HT-29 (cell line): ENCODE measurements at regions not wholly inside any gene's neighbourhood (a gene's known extent, or its start where the extent isn't known, plus 50 kb on each side); places are given as distances from the start of the nearest gene placed in this dataset.
"Not testable (repeated sequence)": the region's sequence is repeated elsewhere in the genome, so short reads cannot be mapped to it uniquely, and the experiment has no call there.

ENCODE experiments used
- DNase-seq: peaks from one replicate; pipeline ENCODE4 v3.0.0-alpha.2; 2015; ENCODE audit warnings: low spot score

- DNase-seq, result no peak
Observed at GRCh38 chr2:146720170-146720569, 1124.7 kb upstream of the ACVR2A start.

GRCh38 chr2:146716591-146716990 lies 1128.2 kb upstream of the ACVR2A start:
- no peak for DNase-seq

GRCh38 chr2:146709004-146709403 lies 1135.8 kb upstream of the ACVR2A start:
- no peak for DNase-seq

DNA sequence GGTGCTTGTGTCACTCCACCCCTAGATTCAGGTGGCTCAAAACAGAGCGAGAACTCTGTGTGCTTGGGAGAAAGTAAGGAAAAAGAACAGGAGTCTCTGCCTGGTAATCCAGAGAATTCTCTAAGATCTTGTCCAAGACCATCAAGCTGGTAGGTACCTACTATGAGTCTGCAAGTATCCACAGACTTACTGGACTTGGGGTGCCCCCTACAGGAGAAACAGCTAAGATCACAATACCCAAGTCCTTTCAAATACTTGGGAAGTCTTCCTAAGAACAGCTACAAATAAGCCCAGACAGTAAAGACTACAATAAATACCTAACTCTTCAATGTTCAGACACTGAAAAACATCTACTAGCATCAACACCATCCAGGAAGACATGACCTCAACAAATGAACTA lies 1143.6 kb upstream of the ACVR2A start:
- DNase-seq, result peak; percentile 19

DNA sequence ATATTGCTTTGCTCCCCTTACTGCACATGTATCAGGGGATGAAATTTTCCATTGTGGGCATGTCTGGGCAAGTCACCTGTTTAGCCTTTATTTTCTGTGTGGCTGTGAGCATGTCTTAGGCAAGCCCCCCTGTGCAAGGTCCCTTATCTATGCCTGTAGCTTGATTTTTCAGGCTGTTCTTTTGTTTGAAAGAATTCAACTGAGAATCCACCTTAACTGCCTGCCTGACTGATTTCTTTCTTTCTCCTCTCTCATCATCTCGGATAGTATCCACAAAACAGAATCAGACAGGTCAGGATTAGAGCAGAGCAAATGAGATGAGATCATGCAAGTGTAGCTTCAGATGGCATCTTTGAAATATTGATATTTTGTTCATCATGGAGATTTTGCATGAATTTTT lies 1147.5 kb upstream of the ACVR2A start:
- no peak for DNase-seq

DNA sequence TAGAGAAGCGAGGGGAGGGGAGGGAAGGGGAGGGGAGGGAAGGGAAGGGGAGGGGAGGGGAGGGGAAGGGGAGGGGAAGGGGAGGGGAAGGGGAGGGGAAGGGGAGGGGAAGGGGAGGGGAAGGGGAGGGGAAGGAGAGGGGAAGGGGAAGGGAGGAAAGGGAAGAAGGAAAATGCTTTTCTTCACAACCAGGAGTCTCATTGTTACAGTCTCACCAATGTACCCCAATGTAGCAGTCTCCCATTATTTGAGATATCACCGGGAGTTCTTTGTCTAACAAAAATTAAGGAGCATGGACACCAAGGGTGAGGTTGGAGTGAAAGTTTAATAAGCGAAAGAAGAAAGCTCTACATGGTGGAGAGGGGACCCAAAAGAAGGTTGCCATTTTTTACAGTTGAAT lies 1148.0 kb upstream of the ACVR2A start:
- DNase-seq, result not testable (repeated sequence)

GRCh38 chr2:146681991-146682390 lies 1162.8 kb upstream of the ACVR2A start:
- DNase-seq, result no peak

DNA sequence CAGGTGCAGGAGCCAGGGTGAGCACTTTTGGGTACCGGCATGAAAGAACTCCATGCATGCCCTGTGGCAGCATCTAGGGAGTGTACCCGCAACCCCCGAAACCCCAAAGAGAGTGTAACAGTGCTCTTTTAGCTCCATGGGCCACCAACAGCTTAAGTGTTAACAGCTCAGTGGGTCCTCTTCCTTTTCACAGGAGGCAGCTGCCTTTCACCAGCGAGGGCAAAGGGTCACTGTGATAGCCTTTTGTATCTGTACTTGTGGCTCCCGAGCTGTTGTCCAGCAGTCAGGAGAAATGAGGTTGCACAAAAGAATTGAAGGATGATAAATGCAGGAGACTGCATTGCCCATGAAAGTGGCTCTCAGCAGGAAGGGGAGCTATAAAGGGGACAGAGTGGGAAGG lies 1166.3 kb upstream of the ACVR2A start:
- no peak for DNase-seq

GRCh38 chr2:146677280-146677679 lies 1167.5 kb upstream of the ACVR2A start:
- peak; percentile 32 for DNase-seq

DNA sequence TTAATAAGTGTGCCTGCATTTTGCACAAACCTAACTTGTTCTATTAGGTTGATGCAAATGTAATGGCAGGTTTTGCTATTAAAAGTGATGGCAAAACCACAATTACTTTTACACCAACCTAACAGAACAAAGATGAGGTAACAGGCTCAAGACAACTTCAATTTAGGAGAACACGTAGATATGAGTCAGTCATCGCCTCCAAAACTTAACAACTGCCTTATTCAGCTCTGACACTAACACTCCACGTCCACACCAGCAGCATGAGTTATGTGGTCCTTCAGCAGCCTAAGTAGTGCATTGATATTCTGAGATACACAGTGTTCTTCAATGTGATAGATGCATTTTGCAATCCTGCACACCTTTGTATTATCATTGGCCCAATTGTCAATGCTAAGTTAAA lies 1175.1 kb upstream of the ACVR2A start:
- no peak for DNase-seq

DNA sequence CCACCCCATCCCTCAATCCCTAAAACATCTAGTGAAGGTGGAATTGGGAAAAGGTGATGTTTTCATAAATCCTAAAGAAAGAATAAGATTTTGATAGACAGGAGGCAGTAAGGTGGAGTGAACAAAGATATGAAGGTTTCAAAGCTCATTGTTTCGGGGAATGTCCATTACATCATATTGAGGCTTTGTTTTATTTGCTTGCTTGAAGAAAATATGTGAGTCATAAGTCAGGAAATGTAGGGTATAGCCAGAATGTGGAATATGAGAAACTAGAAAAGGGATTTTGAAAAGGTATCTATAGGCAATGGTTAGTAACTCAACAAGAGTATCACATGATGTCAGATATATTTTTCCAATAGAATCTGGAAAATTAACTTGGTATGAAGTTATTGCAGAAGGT lies 1178.5 kb upstream of the ACVR2A start:
- DNase-seq, result peak; percentile 26

- no peak for DNase-seq
Observed at GRCh38 chr2:146665800-146666199, 1179.0 kb upstream of the ACVR2A start.

GRCh38 chr2:146661473-146662096 lies 1183.2 kb upstream of the ACVR2A start:
- DNase-seq, result peak; percentile 57

GRCh38 chr2:146659976-146660375 lies 1184.9 kb upstream of the ACVR2A start:
- no peak for DNase-seq

- no peak for DNase-seq
Observed at GRCh38 chr2:146652311-146652710, 1192.5 kb upstream of the ACVR2A start.

GRCh38 chr2:146651361-146651760 lies 1193.5 kb upstream of the ACVR2A start:
- DNase-seq, result no peak

DNA sequence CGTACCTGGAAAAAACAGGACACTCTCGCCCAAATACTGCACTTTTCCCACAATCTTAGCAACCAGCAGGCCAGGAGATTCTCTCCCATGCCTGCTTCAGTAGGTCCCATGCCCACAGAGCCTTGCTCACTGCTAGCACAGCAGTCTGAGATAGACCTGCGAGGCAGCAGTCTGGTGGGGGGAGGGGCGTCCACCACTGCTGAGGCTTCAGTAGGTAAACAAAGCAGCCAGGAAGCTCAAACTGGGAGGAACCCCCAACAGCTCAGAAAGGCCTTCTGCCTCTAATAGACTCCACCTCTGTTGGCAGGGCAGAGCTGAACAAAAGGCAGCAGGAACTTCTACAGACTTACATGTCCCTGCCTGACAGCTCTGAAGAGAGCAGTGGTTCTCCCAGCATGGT lies 1202.8 kb upstream of the ACVR2A start:
- no peak for DNase-seq

DNA sequence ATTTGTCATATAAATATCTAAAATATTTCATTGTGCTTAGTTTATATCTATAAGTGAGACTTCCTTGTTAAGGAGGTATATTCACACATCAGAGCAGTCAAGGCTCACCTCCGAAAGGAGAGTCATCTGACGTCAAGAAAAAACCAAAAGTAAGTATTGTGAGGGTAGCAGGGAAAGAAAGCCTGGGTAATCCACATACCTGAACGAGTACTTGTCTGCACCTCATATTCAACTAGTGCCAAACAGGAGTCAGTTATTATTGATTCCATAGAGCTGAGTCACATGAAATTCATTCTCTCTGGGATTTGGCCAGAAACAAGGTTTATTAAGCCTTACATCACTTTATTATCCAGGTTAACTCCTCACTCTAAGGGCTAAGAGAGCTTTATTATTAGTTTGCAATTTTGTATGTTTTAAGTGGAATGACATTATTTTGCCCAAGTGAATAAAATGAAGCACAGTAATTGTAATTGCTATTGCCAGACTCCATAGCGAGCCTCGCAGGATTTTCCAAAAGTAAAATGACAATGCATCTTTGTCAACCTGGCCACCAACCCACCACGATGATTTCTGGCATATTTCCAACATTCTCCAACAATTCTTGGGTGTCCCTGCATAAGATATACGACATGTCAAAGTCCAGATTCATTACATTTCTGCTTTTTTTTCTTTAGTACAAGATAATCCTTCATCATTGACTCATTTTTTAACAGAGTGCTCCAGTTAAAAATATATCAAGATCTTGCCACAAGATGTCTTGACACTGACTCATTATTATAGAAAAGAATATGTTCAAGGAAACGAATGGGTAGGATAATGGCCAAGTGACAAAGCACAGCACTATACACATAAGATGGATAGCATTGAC lies 1210.4 kb upstream of the ACVR2A start:
- DNase-seq, result peak; percentile 23

DNA sequence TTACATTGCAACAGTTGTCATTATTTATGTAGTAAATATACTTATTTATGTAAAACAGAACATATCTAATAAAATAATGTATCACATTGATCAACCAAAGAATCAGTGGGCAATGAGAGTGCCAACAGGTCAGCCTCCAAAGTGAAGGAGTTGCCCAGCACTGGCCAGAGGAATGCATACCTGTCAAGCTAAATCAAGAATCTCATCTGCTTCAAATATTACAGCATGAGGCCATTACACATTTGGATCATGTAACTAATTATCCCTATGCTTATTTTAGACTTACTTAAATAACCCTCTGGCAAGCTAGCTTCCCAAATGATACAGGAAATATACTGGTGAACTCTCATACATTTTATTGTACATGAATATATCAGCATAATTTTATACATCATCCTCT lies 1211.7 kb upstream of the ACVR2A start:
- no peak for DNase-seq

DNA sequence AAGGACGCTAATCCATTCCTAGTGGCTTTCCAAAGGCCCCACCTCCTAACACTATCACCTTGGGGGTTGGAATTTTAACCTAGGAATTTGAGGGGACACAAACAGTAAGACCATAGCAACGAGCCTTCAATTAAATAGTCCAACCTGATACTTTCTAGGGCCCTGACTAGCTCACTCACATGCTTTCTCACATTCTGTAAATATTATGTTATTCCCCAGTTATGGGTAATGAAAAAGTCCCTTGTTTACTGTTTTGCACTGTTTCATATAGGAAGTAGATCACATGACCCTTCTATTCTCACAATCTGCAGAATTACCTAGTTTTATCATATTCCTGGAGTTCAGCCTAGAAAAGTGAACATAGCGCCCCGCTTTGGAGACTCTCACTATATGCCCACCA lies 1212.1 kb upstream of the ACVR2A start:
- DNase-seq, result no peak

DNA sequence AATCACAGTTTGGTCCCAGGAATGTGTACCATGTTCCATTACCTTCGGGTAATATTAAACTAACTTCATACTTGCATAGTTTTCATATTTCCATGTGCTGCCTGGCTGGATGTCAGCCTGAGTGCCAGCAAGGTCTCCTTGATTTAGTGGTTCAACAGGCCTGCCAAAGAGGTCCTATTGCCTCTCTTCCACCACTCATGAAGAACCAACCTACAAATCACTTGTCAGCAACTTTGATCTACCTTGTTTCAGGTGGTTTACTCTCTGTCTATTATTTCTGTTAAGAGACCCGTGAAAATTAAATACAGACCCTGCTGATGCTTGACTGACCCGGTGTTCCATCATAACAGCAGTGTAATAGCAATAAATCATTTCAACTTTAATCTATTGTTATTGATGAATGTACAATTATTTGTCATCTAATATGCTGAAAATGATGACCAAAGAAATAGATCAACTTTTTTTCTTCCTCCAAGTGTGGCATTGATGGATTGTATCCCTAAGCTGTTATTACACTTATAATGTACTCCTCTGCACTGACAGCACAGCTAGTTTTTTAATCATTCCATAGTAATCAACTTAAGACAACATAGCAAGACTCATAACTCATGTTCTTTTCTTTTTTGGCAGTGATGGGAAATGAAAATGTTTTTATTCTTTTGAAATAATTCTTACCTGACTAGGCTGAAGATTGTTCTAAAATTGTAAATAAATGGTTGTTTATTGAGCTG lies 1220.2 kb upstream of the ACVR2A start:
- no peak for DNase-seq

DNA sequence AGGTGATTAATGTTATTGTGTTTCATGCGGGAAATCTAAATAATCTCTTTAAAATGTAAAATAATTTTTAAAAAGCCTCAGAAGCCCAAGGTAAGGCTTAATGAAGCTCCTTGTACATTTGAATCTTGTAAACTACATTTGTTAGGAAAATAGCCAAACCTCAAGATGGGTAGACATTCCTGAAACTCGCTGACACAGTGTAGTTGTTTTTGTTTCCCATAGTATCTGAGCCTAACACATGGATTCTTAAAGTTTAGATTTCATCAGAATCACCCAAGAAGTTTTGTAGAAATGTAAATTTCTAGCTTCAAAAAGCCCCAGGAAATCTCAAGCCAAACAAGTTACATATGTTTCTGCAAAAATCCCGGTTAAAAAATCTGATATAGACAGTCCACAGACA lies 1221.1 kb upstream of the ACVR2A start:
- DNase-seq, result no peak

- DNase-seq, result no peak
Observed at GRCh38 chr2:146621656-146622055, 1223.2 kb upstream of the ACVR2A start.
